A673 (cell line): ENCODE measurements at regions not wholly inside any gene's neighbourhood (a gene's known extent, or its start where the extent isn't known, plus 50 kb on each side); places are given as distances from the start of the nearest gene placed in this dataset.
"Not testable (repeated sequence)": the region's sequence is repeated elsewhere in the genome, so short reads cannot be mapped to it uniquely, and the experiment has no call there.

Experiments
- BruUV-seq: library from RNA; stranded (reverse); fragments of 400-500 nt; replicated peaks from 2 replicates; lab custom pipeline; 2021; lab: Mats Ljungman, UMichigan
- CTCF ChIA-PET: fragments of 300-600 bp; sonication (Branson Sonifier 250); formaldehyde crosslinking; loops from one replicate; lab custom pipeline; 2022; ENCODE audit warnings: antibody characterized with exemption; lab: Charles Lee
- POLR2A ChIA-PET: fragments of 300-600 bp; sonication (Branson Sonifier 250); formaldehyde crosslinking; loops from one replicate; lab custom pipeline; 2022; ENCODE audit warnings: antibody characterized with exemption; ENCODE audit not compliant: low non-redundant PET; lab: Charles Lee
- DNase-seq: peaks from one replicate; pipeline ENCODE4 v3.0.0-alpha.2; 2015; ENCODE audit warnings: low spot score
- H3K27ac ChIP-seq: fragments of 200-600 bp; sonication (generic); 2 replicates; pipeline ENCODE4 v1.5.1; 2016; ENCODE audit warnings: mixed run types, low read depth, mild to moderate bottlenecking, mixed read lengths, antibody characterized with exemption, low read length; ENCODE audit not compliant: poor library complexity, severe bottlenecking
- H3K27me3 ChIP-seq: fragments of 200-600 bp; sonication (generic); replicated peaks from 2 replicates; pipeline ENCODE4 v1.6.1; 2017; ENCODE audit warnings: mixed run types, low read depth, mild to moderate bottlenecking, mixed read lengths, antibody characterized with exemption, low read length; ENCODE audit not compliant: insufficient read depth, poor library complexity
- H3K36me3 ChIP-seq: fragments of 200-600 bp; sonication (generic); 2 replicates; pipeline ENCODE4 v1.6.1; 2016; ENCODE audit warnings: mixed run types, mild to moderate bottlenecking, mixed read lengths, antibody characterized with exemption, low read length; ENCODE audit not compliant: insufficient read depth, poor library complexity, severe bottlenecking
- H3K4me1 ChIP-seq: fragments of 200-600 bp; sonication (generic); 2 replicates; pipeline ENCODE4 v1.6.1; 2017; ENCODE audit warnings: mixed run types, mild to moderate bottlenecking, mixed read lengths, antibody characterized with exemption, low read length; ENCODE audit not compliant: insufficient read depth, poor library complexity, severe bottlenecking
- H3K4me3 ChIP-seq: fragments of 200-600 bp; sonication (generic); 2 replicates; pipeline ENCODE4 v1.5.1; 2016; ENCODE audit warnings: low read depth, mixed run types, mild to moderate bottlenecking, mixed read lengths, low read length; ENCODE audit not compliant: poor library complexity, severe bottlenecking
- H3K9me3 ChIP-seq: fragments of 200-600 bp; sonication (generic); 2 replicates; pipeline ENCODE4 v1.6.1; 2016; ENCODE audit warnings: mixed run types, low read depth, mild to moderate bottlenecking, mixed read lengths, antibody characterized with exemption, low read length; ENCODE audit not compliant: poor library complexity, severe bottlenecking
- CTCF ChIP-seq: fragments of 300-800, 200-600 bp; sonication (generic); conservative IDR thresholded peaks from 2 replicates; pipeline ENCODE4 v1.5.1; 2017; ENCODE audit warnings: low read depth, mild to moderate bottlenecking, antibody characterized with exemption, low read length, moderate library complexity, mixed read lengths
- EZH2 ChIP-seq: fragments of 200-600 bp; sonication (generic); IDR thresholded peaks from 2 replicates; pipeline ENCODE4 v1.6.1; 2017; ENCODE audit warnings: borderline replicate concordance, low read depth, mild to moderate bottlenecking, mixed read lengths, antibody characterized with exemption, low read length; ENCODE audit not compliant: poor library complexity, severe bottlenecking
- intact Hi-C: fragments of 100-400 bp; cut with micrococcal nuclease; formaldehyde crosslinking; loops from one replicate; pipeline ENCODE4 v1.10.0; 2022; ENCODE audit not compliant: unreplicated experiment

DNA sequence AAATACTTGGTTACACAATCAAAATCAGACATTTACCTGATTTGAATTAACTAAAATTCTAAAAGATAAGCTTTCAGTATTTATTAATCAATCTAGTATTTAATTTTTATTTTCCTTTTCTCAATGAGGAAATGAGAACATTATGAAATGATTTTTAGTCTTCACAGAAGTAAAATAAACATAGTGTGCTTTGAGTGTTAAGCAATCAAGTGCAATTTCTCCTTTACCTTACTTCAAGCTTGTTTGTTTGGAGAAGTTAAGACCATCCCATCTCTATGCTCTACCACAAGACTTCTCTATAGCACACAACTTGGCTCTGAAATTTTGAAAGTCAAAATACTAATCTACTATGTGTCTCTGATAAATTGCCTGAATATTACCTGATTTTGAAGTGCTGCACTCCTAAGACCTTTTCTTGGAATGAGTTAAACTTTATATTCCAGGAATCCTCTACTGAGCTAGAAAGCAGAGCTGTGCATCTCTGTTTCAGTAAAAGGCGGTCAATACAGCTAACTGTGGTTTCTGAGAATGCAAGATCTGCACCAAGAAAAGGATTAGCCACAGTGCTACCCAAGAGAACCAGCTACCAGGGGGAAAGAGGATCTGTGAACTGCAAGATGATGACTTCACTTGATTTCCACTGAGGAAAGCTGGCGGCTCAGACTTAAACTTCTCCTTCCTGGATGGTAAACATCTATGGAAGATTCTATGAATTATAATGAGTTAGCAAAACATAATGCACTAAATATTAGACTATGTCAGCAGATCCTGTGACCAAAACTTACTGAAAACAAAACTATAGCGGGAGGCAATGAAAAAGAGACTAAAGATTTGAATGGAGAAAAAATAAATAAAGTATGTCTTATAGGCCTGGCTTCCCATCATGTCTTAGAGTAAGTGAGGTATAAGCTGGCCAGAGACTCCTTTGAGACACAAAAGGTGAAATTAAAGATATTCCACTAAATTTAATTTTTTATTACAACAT lies 358.7 kb downstream of the TUBA3C start:
- CTCF ChIA-PET, H3K4me3 ChIP-seq, H3K27me3 ChIP-seq, intact Hi-C loops, H3K27ac ChIP-seq, H3K4me1 ChIP-seq, BruUV-seq, H3K9me3 ChIP-seq, DNase-seq, H3K36me3 ChIP-seq, POLR2A ChIA-PET: not testable (repeated sequence)

DNA sequence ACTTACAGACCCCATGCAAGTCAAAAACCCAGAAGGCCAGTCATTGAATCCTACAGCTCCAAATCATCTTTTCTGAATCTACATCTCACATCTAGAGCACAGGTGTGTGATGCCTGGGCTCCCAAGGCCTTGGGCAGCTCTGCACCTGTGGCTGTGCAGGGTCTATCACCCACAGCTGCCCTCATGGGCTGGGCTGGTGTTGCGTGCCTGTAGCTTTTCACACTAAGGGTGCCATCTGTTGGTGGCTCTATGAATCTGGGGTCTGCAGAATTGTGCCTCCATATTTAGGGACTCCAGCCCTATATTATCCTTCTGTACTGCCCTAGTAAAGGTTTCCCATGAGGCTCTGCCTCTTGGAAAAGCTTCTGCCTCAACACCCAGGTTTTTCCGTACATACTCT lies 407.6 kb downstream of the TUBA3C start:
- CTCF ChIA-PET, H3K4me3 ChIP-seq, H3K36me3 ChIP-seq, POLR2A ChIA-PET, H3K4me1 ChIP-seq, H3K27ac ChIP-seq, H3K27me3 ChIP-seq, BruUV-seq, H3K9me3 ChIP-seq, intact Hi-C loops, DNase-seq: not testable (repeated sequence)

GRCh38 chr13:18741696-18742095 lies 439.9 kb downstream of the TUBA3C start:
- BruUV-seq, H3K9me3 ChIP-seq, H3K4me1 ChIP-seq, H3K4me3 ChIP-seq, H3K36me3 ChIP-seq, H3K27ac ChIP-seq, H3K27me3 ChIP-seq, CTCF ChIA-PET, POLR2A ChIA-PET: not testable (repeated sequence)
- intact Hi-C loops = loop anchor here (10.0 kb wide), 1 partner anchor 53 kb away; no protein-coding TSS in a partner anchor
- peak; percentile 4 for DNase-seq

DNA sequence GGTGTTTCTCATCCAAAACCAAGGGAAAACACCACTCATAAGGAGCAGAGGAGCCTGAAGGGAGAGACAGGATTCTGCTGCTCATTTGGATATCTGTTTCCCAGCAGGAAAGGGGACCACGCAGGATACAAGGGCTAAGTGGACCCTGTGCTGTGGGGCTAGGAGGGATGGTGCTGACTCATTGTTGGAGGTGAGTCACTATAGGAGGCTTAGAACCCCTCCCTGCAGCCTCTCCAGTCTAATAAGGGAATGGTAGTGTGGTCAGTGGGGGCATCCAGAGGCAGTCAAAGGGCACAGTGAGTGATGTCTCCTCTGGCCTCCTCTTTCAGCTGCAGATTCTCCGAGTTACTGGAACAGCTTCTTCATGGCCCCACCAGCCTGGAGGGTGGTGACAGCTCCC lies 442.3 kb downstream of the TUBA3C start:
- POLR2A ChIA-PET = no interaction called here
- no peak overlapping the region for H3K27ac ChIP-seq
- no peak for DNase-seq
- intact Hi-C loops = no loop called here
- H3K27me3 ChIP-seq = no peaks in the 10 kb centered on the region
- no TSS peak for BruUV-seq
- no peaks in the 10 kb centered on the region for H3K36me3 ChIP-seq
- CTCF ChIA-PET = no interaction called here
- no peaks in the 10 kb centered on the region for H3K4me1 ChIP-seq
- no peak overlapping the region for H3K4me3 ChIP-seq
- no peaks in the 10 kb centered on the region for H3K9me3 ChIP-seq
- TF ChIP-seq EZH2 (no peak), CTCF (no peak)

DNA sequence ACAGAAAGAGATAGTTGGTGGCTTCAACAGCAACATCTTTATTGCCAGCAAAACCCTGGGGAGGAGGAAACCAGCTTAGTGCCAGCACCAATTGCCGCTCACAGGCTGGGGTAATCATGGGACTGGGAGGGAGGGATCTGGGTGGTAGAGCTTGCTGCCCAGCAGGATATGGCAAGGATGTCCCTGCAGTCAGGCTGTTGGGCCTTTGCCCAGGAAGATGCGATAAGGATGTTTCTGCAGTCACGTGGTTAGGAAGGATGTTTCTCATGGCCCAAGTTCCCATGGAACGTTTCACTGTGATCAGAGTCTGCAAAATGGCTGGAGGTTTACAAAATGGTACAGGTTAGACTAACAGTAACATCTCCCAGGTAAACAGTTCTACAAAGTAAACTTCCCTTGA lies 443.5 kb downstream of the TUBA3C start:
- intact Hi-C loops, H3K36me3 ChIP-seq, H3K27ac ChIP-seq, H3K4me3 ChIP-seq, H3K9me3 ChIP-seq, BruUV-seq, POLR2A ChIA-PET, DNase-seq, H3K4me1 ChIP-seq, H3K27me3 ChIP-seq, CTCF ChIA-PET: not testable (repeated sequence)

DNA sequence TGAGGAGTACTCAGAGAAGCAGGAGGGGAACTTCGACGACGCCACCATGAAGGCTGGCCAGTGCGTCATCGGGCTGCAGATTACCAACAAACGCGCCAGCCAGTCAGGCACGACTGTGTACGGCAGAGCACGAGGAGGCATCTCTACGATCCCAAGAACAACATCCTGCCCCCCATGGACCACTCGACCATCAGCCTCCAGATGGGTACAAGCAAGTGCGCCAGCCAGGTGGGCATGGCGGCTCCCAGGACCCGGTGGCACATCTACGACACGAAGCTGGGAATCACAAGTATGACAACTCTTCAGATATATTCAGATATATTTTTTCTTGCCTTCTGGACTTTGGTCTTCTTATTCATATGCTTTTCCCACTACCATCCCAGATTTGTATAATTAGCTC lies 454.5 kb downstream of the TUBA3C start:
- H3K4me1 ChIP-seq, H3K27me3 ChIP-seq, H3K4me3 ChIP-seq, DNase-seq, BruUV-seq, H3K36me3 ChIP-seq, H3K9me3 ChIP-seq, intact Hi-C loops, POLR2A ChIA-PET, CTCF ChIA-PET, H3K27ac ChIP-seq: not testable (repeated sequence)
